ENCODE measurements at regions not wholly inside any gene's neighbourhood (a gene's known extent, or its start where the extent isn't known, plus 50 kb on each side); places are given as distances from the start of the nearest gene placed in this dataset.

DNA sequence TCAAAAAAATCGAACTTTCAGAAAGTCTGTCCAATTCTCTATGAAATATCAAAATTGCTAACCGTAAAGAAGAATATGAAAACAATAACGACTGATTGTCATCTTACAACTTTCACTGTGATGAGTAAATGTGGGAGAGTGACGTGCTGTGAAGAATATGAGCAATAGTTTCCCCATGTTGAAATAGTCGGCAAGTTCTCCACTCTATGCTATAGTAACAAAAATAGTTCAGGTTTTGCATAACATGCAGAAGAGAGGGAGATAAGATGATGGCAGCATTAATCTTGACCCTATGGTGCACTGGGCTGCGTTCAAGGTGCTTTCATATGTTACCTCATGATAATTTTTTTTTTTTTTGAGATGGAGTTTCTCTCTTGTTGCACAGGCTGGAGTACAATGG lies 196.8 kb upstream of the CYRIA start:
- Histone ChIP-seq H3K4me3 (ENCODE audit: low read depth, low read length) (no peak overlapping the region), H3K27ac (ENCODE audit: low read depth, low read length) (no peak overlapping the region), H3K4me1 (ENCODE audit: control insufficient read depth, insufficient read depth, low read length) (no peaks in the 10 kb centered on the region), H3K27me3 (ENCODE audit: control insufficient read depth, insufficient read depth, low read length) (no peaks in the 10 kb centered on the region), H3K9ac (ENCODE audit: low read depth, low read length) (no peak overlapping the region), H3K9me3 (ENCODE audit: control insufficient read depth, insufficient read depth, low read length) (no peaks in the 10 kb centered on the region), H3K36me3 (ENCODE audit: control insufficient read depth, insufficient read depth, low read length) (no peaks in the 10 kb centered on the region)

DNA sequence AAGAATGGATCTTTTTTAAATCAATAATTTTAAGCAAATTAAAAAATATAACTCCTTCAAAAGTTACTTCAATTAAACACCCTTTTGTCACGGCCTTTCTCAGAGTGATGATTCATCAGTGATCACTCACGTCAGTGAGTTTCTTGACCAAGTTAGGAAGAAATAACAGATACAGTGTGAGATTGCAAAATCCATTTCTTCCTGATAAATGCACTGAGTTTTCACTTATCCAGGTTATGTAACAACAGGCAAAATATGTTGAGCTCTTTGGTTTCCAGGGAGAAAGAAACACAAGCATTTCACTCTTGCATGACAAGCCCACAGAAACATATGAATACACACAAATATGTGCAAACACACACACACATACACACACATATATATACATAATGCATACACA lies 195.9 kb upstream of the CYRIA start:
- Histone ChIP-seq H3K9ac (ENCODE audit: low read depth, low read length) (no peak overlapping the region), H3K4me1 (ENCODE audit: control insufficient read depth, insufficient read depth, low read length) (no peaks in the 10 kb centered on the region), H3K9me3 (ENCODE audit: control insufficient read depth, insufficient read depth, low read length) (no peaks in the 10 kb centered on the region), H3K27ac (ENCODE audit: low read depth, low read length) (no peak overlapping the region), H3K36me3 (ENCODE audit: control insufficient read depth, insufficient read depth, low read length) (no peaks in the 10 kb centered on the region), H3K27me3 (ENCODE audit: control insufficient read depth, insufficient read depth, low read length) (no peaks in the 10 kb centered on the region), H3K4me3 (ENCODE audit: low read depth, low read length) (no peak overlapping the region)

- Histone ChIP-seq H3K9ac (ENCODE audit: low read depth, low read length) (no peak overlapping the region), H3K9me3 (ENCODE audit: control insufficient read depth, insufficient read depth, low read length) (no peaks in the 10 kb centered on the region), H3K27ac (ENCODE audit: low read depth, low read length) (no peak overlapping the region), H3K27me3 (ENCODE audit: control insufficient read depth, insufficient read depth, low read length) (no peaks in the 10 kb centered on the region), H3K4me3 (ENCODE audit: low read depth, low read length) (no peak overlapping the region), H3K36me3 (ENCODE audit: control insufficient read depth, insufficient read depth, low read length) (no peaks in the 10 kb centered on the region), H3K4me1 (ENCODE audit: control insufficient read depth, insufficient read depth, low read length) (no peaks in the 10 kb centered on the region)
Observed at GRCh38 chr2:16861111-16861510, 195.5 kb upstream of the CYRIA start.

GRCh38 chr2:16860627-16861026 lies 195.0 kb upstream of the CYRIA start:
- H3K27me3 ChIP-seq (ENCODE audit: control insufficient read depth, insufficient read depth, low read length) = no peaks in the 10 kb centered on the region
- H3K4me1 ChIP-seq (ENCODE audit: control insufficient read depth, insufficient read depth, low read length) = no peaks in the 10 kb centered on the region
- no peak overlapping the region for H3K27ac ChIP-seq (ENCODE audit: low read depth, low read length)
- H3K36me3 ChIP-seq (ENCODE audit: control insufficient read depth, insufficient read depth, low read length) = no peaks in the 10 kb centered on the region
- H3K4me3 ChIP-seq (ENCODE audit: low read depth, low read length) = no peak overlapping the region
- H3K9ac ChIP-seq (ENCODE audit: low read depth, low read length) = no peak overlapping the region
- no peaks in the 10 kb centered on the region for H3K9me3 ChIP-seq (ENCODE audit: control insufficient read depth, insufficient read depth, low read length)

- Histone ChIP-seq H3K36me3 (ENCODE audit: control insufficient read depth, insufficient read depth, low read length) (no peaks in the 10 kb centered on the region), H3K4me1 (ENCODE audit: control insufficient read depth, insufficient read depth, low read length) (no peaks in the 10 kb centered on the region), H3K9ac (ENCODE audit: low read depth, low read length) (no peak overlapping the region), H3K27ac (ENCODE audit: low read depth, low read length) (no peak overlapping the region), H3K27me3 (ENCODE audit: control insufficient read depth, insufficient read depth, low read length) (no peaks in the 10 kb centered on the region), H3K4me3 (ENCODE audit: low read depth, low read length) (no peak overlapping the region), H3K9me3 (ENCODE audit: control insufficient read depth, insufficient read depth, low read length) (no peaks in the 10 kb centered on the region)
Observed at GRCh38 chr2:16855183-16855582, 189.5 kb upstream of the CYRIA start.

GRCh38 chr2:16853088-16853487 lies 187.5 kb upstream of the CYRIA start:
- Histone ChIP-seq H3K4me1 (ENCODE audit: control insufficient read depth, insufficient read depth, low read length) (no peaks in the 10 kb centered on the region), H3K36me3 (ENCODE audit: control insufficient read depth, insufficient read depth, low read length) (no peaks in the 10 kb centered on the region), H3K27ac (ENCODE audit: low read depth, low read length) (no peak overlapping the region), H3K9ac (ENCODE audit: low read depth, low read length) (no peak overlapping the region), H3K4me3 (ENCODE audit: low read depth, low read length) (no peak overlapping the region), H3K9me3 (ENCODE audit: control insufficient read depth, insufficient read depth, low read length) (no peaks in the 10 kb centered on the region), H3K27me3 (ENCODE audit: control insufficient read depth, insufficient read depth, low read length) (no peaks in the 10 kb centered on the region)

GRCh38 chr2:16852651-16853050 lies 187.0 kb upstream of the CYRIA start:
- Histone ChIP-seq H3K4me1 (ENCODE audit: control insufficient read depth, insufficient read depth, low read length) (no peaks in the 10 kb centered on the region), H3K27me3 (ENCODE audit: control insufficient read depth, insufficient read depth, low read length) (no peaks in the 10 kb centered on the region), H3K27ac (ENCODE audit: low read depth, low read length) (no peak overlapping the region), H3K36me3 (ENCODE audit: control insufficient read depth, insufficient read depth, low read length) (no peaks in the 10 kb centered on the region), H3K9me3 (ENCODE audit: control insufficient read depth, insufficient read depth, low read length) (no peaks in the 10 kb centered on the region), H3K4me3 (ENCODE audit: low read depth, low read length) (no peak overlapping the region), H3K9ac (ENCODE audit: low read depth, low read length) (no peak overlapping the region)

GRCh38 chr2:16851126-16851525 lies 185.5 kb upstream of the CYRIA start:
- Histone ChIP-seq H3K36me3 (ENCODE audit: control insufficient read depth, insufficient read depth, low read length) (no peaks in the 10 kb centered on the region), H3K4me1 (ENCODE audit: control insufficient read depth, insufficient read depth, low read length) (no peaks in the 10 kb centered on the region), H3K27ac (ENCODE audit: low read depth, low read length) (no peak overlapping the region), H3K4me3 (ENCODE audit: low read depth, low read length) (no peak overlapping the region), H3K9me3 (ENCODE audit: control insufficient read depth, insufficient read depth, low read length) (no peaks in the 10 kb centered on the region), H3K27me3 (ENCODE audit: control insufficient read depth, insufficient read depth, low read length) (no peaks in the 10 kb centered on the region), H3K9ac (ENCODE audit: low read depth, low read length) (no peak overlapping the region)

- H3K27me3 ChIP-seq (ENCODE audit: control insufficient read depth, insufficient read depth, low read length) = no peaks in the 10 kb centered on the region
- no peak overlapping the region for H3K4me3 ChIP-seq (ENCODE audit: low read depth, low read length)
- no peak overlapping the region for H3K9ac ChIP-seq (ENCODE audit: low read depth, low read length)
- H3K27ac ChIP-seq (ENCODE audit: low read depth, low read length) = no peak overlapping the region
- H3K4me1 ChIP-seq (ENCODE audit: control insufficient read depth, insufficient read depth, low read length) = no peaks in the 10 kb centered on the region
- no peaks in the 10 kb centered on the region for H3K9me3 ChIP-seq (ENCODE audit: control insufficient read depth, insufficient read depth, low read length)
- H3K36me3 ChIP-seq (ENCODE audit: control insufficient read depth, insufficient read depth, low read length) = no peaks in the 10 kb centered on the region
Observed at GRCh38 chr2:16840496-16841172, 175.0 kb upstream of the CYRIA start.

DNA sequence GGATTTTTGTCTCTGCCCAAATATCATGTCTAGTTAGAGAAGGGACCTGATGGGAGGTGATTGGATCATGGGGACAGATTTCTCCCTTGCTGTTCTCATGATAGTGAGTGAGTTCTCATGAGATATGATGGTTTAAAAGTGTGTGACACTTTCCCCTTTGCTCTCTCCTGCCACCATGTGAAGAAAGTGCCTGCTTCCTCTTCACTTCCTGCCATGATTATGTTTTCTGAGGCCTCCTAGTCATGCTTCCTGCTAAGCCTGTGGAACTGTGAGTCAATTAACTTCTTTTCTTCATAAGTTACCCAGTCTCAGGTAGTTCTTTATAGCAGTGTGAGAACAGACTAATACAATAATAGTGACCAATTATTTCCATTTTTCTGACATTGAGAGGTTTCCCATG lies 167.3 kb upstream of the CYRIA start:
- H3K36me3 ChIP-seq (ENCODE audit: control insufficient read depth, insufficient read depth, low read length) = no peaks in the 10 kb centered on the region
- H3K9ac ChIP-seq (ENCODE audit: low read depth, low read length) = no peak overlapping the region
- no peaks in the 10 kb centered on the region for H3K9me3 ChIP-seq (ENCODE audit: control insufficient read depth, insufficient read depth, low read length)
- no peaks in the 10 kb centered on the region for H3K4me1 ChIP-seq (ENCODE audit: control insufficient read depth, insufficient read depth, low read length)
- H3K4me3 ChIP-seq (ENCODE audit: low read depth, low read length) = no peak overlapping the region
- no peaks in the 10 kb centered on the region for H3K27me3 ChIP-seq (ENCODE audit: control insufficient read depth, insufficient read depth, low read length)
- H3K27ac ChIP-seq (ENCODE audit: low read depth, low read length) = no peak overlapping the region

DNA sequence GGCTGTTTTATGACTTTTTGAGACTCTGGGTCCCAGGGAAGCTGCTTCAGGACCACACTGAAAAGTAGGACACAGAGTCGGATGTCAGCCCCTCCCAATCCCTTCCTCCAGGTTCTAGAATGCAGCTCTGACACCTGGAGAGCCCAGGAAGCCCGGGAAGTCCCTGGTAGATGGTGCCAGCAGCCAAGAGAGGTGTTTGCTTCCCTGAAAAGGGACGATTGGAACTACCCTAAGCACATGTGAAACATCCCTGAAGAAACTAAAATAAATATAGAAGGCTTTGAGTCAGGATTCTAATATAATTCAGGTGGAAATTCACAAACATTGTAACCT lies 163.2 kb upstream of the CYRIA start:
- H3K4me3 ChIP-seq (ENCODE audit: low read depth, low read length) = no peak overlapping the region
- no peak overlapping the region for H3K27ac ChIP-seq (ENCODE audit: low read depth, low read length)
- no peak overlapping the region for H3K9ac ChIP-seq (ENCODE audit: low read depth, low read length)
- H3K9me3 ChIP-seq (ENCODE audit: control insufficient read depth, insufficient read depth, low read length) = no peaks in the 10 kb centered on the region
- H3K36me3 ChIP-seq (ENCODE audit: control insufficient read depth, insufficient read depth, low read length) = no peaks in the 10 kb centered on the region
- H3K27me3 ChIP-seq (ENCODE audit: control insufficient read depth, insufficient read depth, low read length) = no peaks in the 10 kb centered on the region
- no peaks in the 10 kb centered on the region for H3K4me1 ChIP-seq (ENCODE audit: control insufficient read depth, insufficient read depth, low read length)

All from HUES48 (cell line).